HG02623 (cell line): ENCODE measurements at regions not wholly inside any gene's neighbourhood (a gene's known extent, or its start where the extent isn't known, plus 50 kb on each side); places are given as distances from the start of the nearest gene placed in this dataset.
A peak's percentile ranks its signal among the peaks of the same experiment; 100 is the strongest.

Experiments used
- ATAC-seq: cut with Tn5 transposase; IDR thresholded peaks from one replicate; pipeline ENCODE4 v1.9.1; 2021; ENCODE audit warnings: moderate library complexity; ENCODE audit not compliant: unreplicated experiment

- ATAC-seq: no peak
Observed at GRCh38 chr16:85989863-85990643, 91.1 kb downstream of the IRF8 start.

- ATAC-seq: no peak
Observed at GRCh38 chr16:85990861-85991301, 91.9 kb downstream of the IRF8 start.

GRCh38 chr16:85991425-85991824, 92.5 kb downstream of the IRF8 start:
- no peak for ATAC-seq

- no peak for ATAC-seq
Observed at GRCh38 chr16:85991856-85992255, 92.9 kb downstream of the IRF8 start.

GRCh38 chr16:85992359-85992758, 93.4 kb downstream of the IRF8 start:
- no peak for ATAC-seq

GRCh38 chr16:85992779-85993178, 93.8 kb downstream of the IRF8 start:
- ATAC-seq: no peak

- ATAC-seq: no peak
Observed at GRCh38 chr16:85994492-85995490, 95.8 kb downstream of the IRF8 start.

- ATAC-seq: no peak
Observed at GRCh38 chr16:85995541-85996423, 96.8 kb downstream of the IRF8 start.

- no peak for ATAC-seq
Observed at GRCh38 chr16:85996843-85997242, 97.9 kb downstream of the IRF8 start.

GRCh38 chr16:85998171-85998867, 99.4 kb downstream of the IRF8 start:
- no peak for ATAC-seq

GRCh38 chr16:85998868-85999729, 100.1 kb downstream of the IRF8 start:
- ATAC-seq: no peak

- no peak for ATAC-seq
Observed at GRCh38 chr16:85999778-86000177, 100.8 kb downstream of the IRF8 start.

- peak; percentile 76 for ATAC-seq
Observed at GRCh38 chr16:86002178-86002900, 103.4 kb downstream of the IRF8 start.

- ATAC-seq: no peak
Observed at GRCh38 chr16:86007524-86007923, 108.6 kb downstream of the IRF8 start.

GRCh38 chr16:86010680-86011141, 111.7 kb downstream of the IRF8 start:
- no peak for ATAC-seq

GRCh38 chr16:86011532-86011931, 112.6 kb downstream of the IRF8 start:
- ATAC-seq: no peak

- no peak for ATAC-seq
Observed at GRCh38 chr16:86012221-86012620, 113.3 kb downstream of the IRF8 start.

GRCh38 chr16:86013867-86014266, 114.9 kb downstream of the IRF8 start:
- ATAC-seq: no peak
